Keratinocyte (primary cell): ENCODE measurements at regions not wholly inside any gene's neighbourhood (a gene's known extent, or its start where the extent isn't known, plus 50 kb on each side); places are given as distances from the start of the nearest gene placed in this dataset.

Experiments used
- DNase-seq: peaks from one replicate; pipeline ENCODE4 v3.0.0-alpha.2; 2011; ENCODE audit warnings: low read depth, missing footprints, low spot score
- FAIRE-seq: peaks from 2 replicates; lab custom pipeline; 2011; peaks lifted over from hg19 to GRCh38; lab: Jason Lieb, UNC
- H2AFZ ChIP-seq: 2 replicates; pipeline ENCODE4 v1.6.0; 2012; ENCODE audit warnings: low read length, control low read depth, inconsistent platforms; ENCODE audit not compliant: control insufficient read depth
- H3K27ac ChIP-seq: 2 replicates; pipeline ENCODE4 v1.5.1; 2011; ENCODE audit warnings: low read length; ENCODE audit not compliant: control insufficient read depth, insufficient read depth
- H3K27me3 ChIP-seq: 3 replicates; pipeline ENCODE4 v1.6.0; 2011; ENCODE audit warnings: low read length; ENCODE audit not compliant: control insufficient read depth, insufficient read depth; ENCODE audit errors: extremely low read depth
- H3K36me3 ChIP-seq, 2 experiments: 2 replicates in 1 of 2; 3 replicates in 1 of 2; pipeline ENCODE4 v1.5.1; 2011; ENCODE audit warnings: low read length in 2 of 2, mild to moderate bottlenecking in 1 of 2; ENCODE audit not compliant: control insufficient read depth in 2 of 2, insufficient read depth in 2 of 2; ENCODE audit errors: extremely low read depth in 1 of 2
- H3K4me1 ChIP-seq: 3 replicates; pipeline ENCODE4 v1.5.1; 2011; ENCODE audit warnings: low read length; ENCODE audit not compliant: control insufficient read depth, insufficient read depth; ENCODE audit errors: extremely low read depth
- H3K4me2 ChIP-seq: 3 replicates; pipeline ENCODE4 v1.6.0; 2011; ENCODE audit warnings: low read depth, low read length; ENCODE audit not compliant: control insufficient read depth, insufficient read depth; ENCODE audit errors: extremely low read depth
- H3K4me3 ChIP-seq, 3 experiments: fragments of 200-600 bp in 1 of 3; sonication (generic) in 1 of 3; 2 replicates in 2 of 3; 3 replicates in 1 of 3; pipeline ENCODE4 v1.5.1; 2011 to 2016; ENCODE audit warnings: low read length in 3 of 3, mild to moderate bottlenecking in 3 of 3, control low read depth in 2 of 3, inconsistent platforms in 1 of 3, low read depth in 1 of 3, mixed read lengths in 1 of 3, mixed run types in 1 of 3, moderate library complexity in 1 of 3; ENCODE audit not compliant: control insufficient read depth in 2 of 3, insufficient read depth in 2 of 3; ENCODE audit errors: extremely low read depth in 1 of 3
- H3K79me2 ChIP-seq: 2 replicates; pipeline ENCODE4 v1.6.0; 2012; ENCODE audit warnings: low read length; ENCODE audit not compliant: control insufficient read depth, insufficient read depth
- H3K9ac ChIP-seq: 3 replicates; pipeline ENCODE4 v1.6.0; 2011; ENCODE audit warnings: low read length; ENCODE audit not compliant: control insufficient read depth, insufficient read depth; ENCODE audit errors: extremely low read depth
- H3K9me1 ChIP-seq: 3 replicates; pipeline ENCODE4 v1.6.0; 2011; ENCODE audit warnings: low read length; ENCODE audit not compliant: control insufficient read depth, insufficient read depth; ENCODE audit errors: extremely low read depth
- H3K9me3 ChIP-seq: 2 replicates; pipeline ENCODE4 v1.5.1; 2012; ENCODE audit warnings: low read depth, low read length; ENCODE audit not compliant: control insufficient read depth
- H4K20me1 ChIP-seq: 3 replicates; pipeline ENCODE4 v1.6.0; 2011; ENCODE audit warnings: low read length; ENCODE audit not compliant: control insufficient read depth, insufficient read depth; ENCODE audit errors: extremely low read depth
- CTCF ChIP-seq, 3 experiments: IDR thresholded peaks in 1 of 3; conservative IDR thresholded peaks in 1 of 3; optimal IDR thresholded peaks in 1 of 3; 2 replicates in 2 of 3; 3 replicates in 1 of 3; pipeline versions ENCODE3 to v1.5.1; 2011; ENCODE audit warnings: low read length in 3 of 3, mild to moderate bottlenecking in 3 of 3, moderate library complexity in 2 of 3, control low read depth in 1 of 3, inconsistent platforms in 1 of 3; ENCODE audit not compliant: insufficient read depth in 2 of 3; ENCODE audit errors: extremely low read depth in 1 of 3
- EZH2 ChIP-seq: IDR thresholded peaks from one replicate; pipeline ENCODE4 v1.6.1; 2012; ENCODE audit warnings: inconsistent platforms, mild to moderate bottlenecking, low read length, moderate library complexity
- dilution Hi-C: fragments of 300-500 bp; cut with MboI; formaldehyde crosslinking; loops from one replicate; pipeline ENCODE4 v1.7.0; 2020; ENCODE audit warnings: low sequenced_read_pairs; ENCODE audit not compliant: extremely low pct_ligation_motif_present

GRCh38 chr6:79416931-79417330 is 120.3 kb downstream of the LCA5 start:
- no peak for TF ChIP-seq CTCF (optimal IDR thresholded peaks at IDR 0.05 in 1 of 3, IDR thresholded peaks at IDR 0.05 in 1 of 3, conservative IDR thresholded peaks at IDR 0.05 in 1 of 3; ENCODE audit: extremely low read depth in 1 of 3, insufficient read depth in 2 of 3, low read length in 3 of 3)
- TF ChIP-seq EZH2, result no peak
- H3K27me3 ChIP-seq, result no peaks in the 10 kb centered on the region
- dilution Hi-C loops, result no loop called here
- no peak overlapping the region for H2AFZ ChIP-seq
- no peaks in the 10 kb centered on the region for H3K9me1 ChIP-seq
- DNase-seq, result no peak
- no peaks in the 10 kb centered on the region for H3K36me3 ChIP-seq
- H4K20me1 ChIP-seq, result no peaks in the 10 kb centered on the region
- H3K4me1 ChIP-seq, result peaks cover 9% of the 10 kb centered on the region
- H3K4me3 ChIP-seq, result no peak overlapping the region
- no peak for FAIRE-seq
- H3K79me2 ChIP-seq, result no peaks in the 10 kb centered on the region
- H3K27ac ChIP-seq, result no peak overlapping the region
- H3K9me3 ChIP-seq, result no peaks in the 10 kb centered on the region
- no peak overlapping the region for H3K9ac ChIP-seq
- H3K4me2 ChIP-seq, result no peak overlapping the region

DNA sequence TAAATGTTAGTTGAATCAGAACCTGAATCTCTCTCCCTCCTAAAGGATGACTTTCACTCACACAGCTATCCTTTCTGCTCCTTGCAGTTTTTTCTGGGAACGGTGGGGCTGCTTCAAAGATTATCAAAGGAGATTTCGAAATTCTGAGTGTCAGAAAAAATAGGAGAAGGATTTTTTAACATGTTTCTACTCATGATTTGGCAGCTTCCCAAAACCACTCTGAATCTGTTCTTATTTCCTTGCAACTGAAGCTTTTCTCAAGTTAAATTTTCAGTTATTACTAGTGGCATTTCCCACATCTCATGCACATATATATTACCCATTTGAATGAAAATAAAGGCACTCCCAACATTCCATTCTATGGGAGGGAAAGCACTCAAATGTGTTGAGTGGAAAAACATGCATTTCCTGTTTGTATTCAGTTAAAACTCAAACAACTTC is 123.6 kb downstream of the LCA5 start:
- no peaks in the 10 kb centered on the region for H3K9me1 ChIP-seq
- no peaks in the 10 kb centered on the region for H4K20me1 ChIP-seq
- H3K4me1 ChIP-seq, result peaks cover 9% of the 10 kb centered on the region
- no peak overlapping the region for H3K9ac ChIP-seq
- H3K36me3 ChIP-seq, result no peaks in the 10 kb centered on the region
- H3K9me3 ChIP-seq, result no peaks in the 10 kb centered on the region
- FAIRE-seq (no peak), DNase-seq (no peak)
- TF ChIP-seq CTCF (optimal IDR thresholded peaks at IDR 0.05 in 1 of 3, IDR thresholded peaks at IDR 0.05 in 1 of 3, conservative IDR thresholded peaks at IDR 0.05 in 1 of 3; ENCODE audit: extremely low read depth in 1 of 3, insufficient read depth in 2 of 3, low read length in 3 of 3), result no peak
- TF ChIP-seq EZH2, result no peak
- peak overlapping the region; percentile 46 for H3K4me2 ChIP-seq
- dilution Hi-C loops, result no loop called here
- H3K27ac ChIP-seq, result no peak overlapping the region
- no peak overlapping the region for H3K4me3 ChIP-seq
- no peaks in the 10 kb centered on the region for H3K27me3 ChIP-seq
- H3K79me2 ChIP-seq, result no peaks in the 10 kb centered on the region
- H2AFZ ChIP-seq, result peak overlapping the region; percentile 52
